OCI-LY7 (cell line): ENCODE measurements at regions not wholly inside any gene's neighbourhood (a gene's known extent, or its start where the extent isn't known, plus 50 kb on each side); places are given as distances from the start of the nearest gene placed in this dataset.

Source experiments
- CTCF ChIP-seq: fragments of 200-600 bp; sonication (generic); conservative IDR thresholded peaks from 2 replicates; pipeline ENCODE4 v1.5.1; 2014; ENCODE audit warnings: mild to moderate bottlenecking, antibody characterized with exemption, low read length, moderate library complexity, mixed read lengths
- EZH2phosphoT487 ChIP-seq: fragments of 200-600 bp; sonication (generic); IDR thresholded peaks from 2 replicates; pipeline ENCODE4 v1.6.1; 2018; ENCODE audit warnings: low read depth, borderline replicate concordance, mild to moderate bottlenecking, mixed run types, antibody characterized with exemption, low read length, moderate library complexity, mixed read lengths

- no peak for TF ChIP-seq CTCF
- TF ChIP-seq EZH2phosphoT487 = no peak
These were observed 60.9 kb upstream of the ZNF280D start for GRCh38 chr15:56794165-56794552.
